ENCODE measurements at regions not wholly inside any gene's neighbourhood (a gene's known extent, or its start where the extent isn't known, plus 50 kb on each side); places are given as distances from the start of the nearest gene placed in this dataset.

GRCh38 chr11:26834601-26835000 is 112.7 kb upstream of the SLC5A12 start:
- no peak for TF ChIP-seq CTCF (IDR thresholded peaks at IDR 0.05)
- TF ChIP-seq POLR2A (IDR thresholded peaks at IDR 0.05): no peak

Data from Peyer's patch (tissue), 4 donors.